ENCODE measurements at regions not wholly inside any gene's neighbourhood (a gene's known extent, or its start where the extent isn't known, plus 50 kb on each side); places are given as distances from the start of the nearest gene placed in this dataset.

- H3K27me3 ChIP-seq (ENCODE audit: control insufficient read depth, insufficient read depth, low read length), result no peaks in the 10 kb centered on the region
- H3K9me3 ChIP-seq (ENCODE audit: control insufficient read depth, low read length), result no peaks in the 10 kb centered on the region
- no peak overlapping the region for H3K9ac ChIP-seq (ENCODE audit: low read length)
- no peak overlapping the region for H3K4me3 ChIP-seq (ENCODE audit: low read length)
- H3K36me3 ChIP-seq (ENCODE audit: control insufficient read depth, insufficient read depth, low read length), result no peaks in the 10 kb centered on the region
- no peaks in the 10 kb centered on the region for H3K4me1 ChIP-seq (ENCODE audit: control insufficient read depth, insufficient read depth, low read length)
Measured at GRCh38 chr5:159855476-159856191, 60.6 kb upstream of the ADRA1B start.

GRCh38 chr5:159858871-159859270 is 57.4 kb upstream of the ADRA1B start:
- Histone ChIP-seq H3K36me3 (ENCODE audit: control insufficient read depth, insufficient read depth, low read length) (no peaks in the 10 kb centered on the region), H3K4me3 (ENCODE audit: low read length) (no peak overlapping the region), H3K27me3 (ENCODE audit: control insufficient read depth, insufficient read depth, low read length) (no peaks in the 10 kb centered on the region), H3K9ac (ENCODE audit: low read length) (no peak overlapping the region), H3K9me3 (ENCODE audit: control insufficient read depth, low read length) (no peaks in the 10 kb centered on the region), H3K4me1 (ENCODE audit: control insufficient read depth, insufficient read depth, low read length) (no peaks in the 10 kb centered on the region)

GRCh38 chr5:159861086-159861485 is 55.2 kb upstream of the ADRA1B start:
- Histone ChIP-seq H3K9ac (ENCODE audit: low read length) (no peak overlapping the region), H3K36me3 (ENCODE audit: control insufficient read depth, insufficient read depth, low read length) (no peaks in the 10 kb centered on the region), H3K9me3 (ENCODE audit: control insufficient read depth, low read length) (no peaks in the 10 kb centered on the region), H3K4me3 (ENCODE audit: low read length) (no peak overlapping the region), H3K27me3 (ENCODE audit: control insufficient read depth, insufficient read depth, low read length) (no peaks in the 10 kb centered on the region), H3K4me1 (ENCODE audit: control insufficient read depth, insufficient read depth, low read length) (no peaks in the 10 kb centered on the region)

GRCh38 chr5:159864885-159865691 is 51.2 kb upstream of the ADRA1B start:
- Histone ChIP-seq H3K36me3 (ENCODE audit: control insufficient read depth, insufficient read depth, low read length) (no peaks in the 10 kb centered on the region), H3K4me1 (ENCODE audit: control insufficient read depth, insufficient read depth, low read length) (no peaks in the 10 kb centered on the region), H3K4me3 (ENCODE audit: low read length) (no peak overlapping the region), H3K9me3 (ENCODE audit: control insufficient read depth, low read length) (no peaks in the 10 kb centered on the region), H3K9ac (ENCODE audit: low read length) (no peak overlapping the region), H3K27me3 (ENCODE audit: control insufficient read depth, insufficient read depth, low read length) (no peaks in the 10 kb centered on the region)

- Histone ChIP-seq H3K36me3 (ENCODE audit: control insufficient read depth, insufficient read depth, low read length) (no peaks in the 10 kb centered on the region), H3K9me3 (ENCODE audit: control insufficient read depth, low read length) (no peaks in the 10 kb centered on the region), H3K27me3 (ENCODE audit: control insufficient read depth, insufficient read depth, low read length) (no peaks in the 10 kb centered on the region), H3K4me3 (ENCODE audit: low read length) (no peak overlapping the region), H3K4me1 (ENCODE audit: control insufficient read depth, insufficient read depth, low read length) (no peaks in the 10 kb centered on the region), H3K9ac (ENCODE audit: low read length) (no peak overlapping the region)
Measured at GRCh38 chr5:159866093-159866492, 50.2 kb upstream of the ADRA1B start.

Data from mucosa of stomach (tissue), 1 donor.